ENCODE measurements at regions not wholly inside any gene's neighbourhood (a gene's known extent, or its start where the extent isn't known, plus 50 kb on each side); places are given as distances from the start of the nearest gene placed in this dataset.
"Not testable (repeated sequence)": the region's sequence is repeated elsewhere in the genome, so short reads cannot be mapped to it uniquely, and the experiment has no call there.

DNA sequence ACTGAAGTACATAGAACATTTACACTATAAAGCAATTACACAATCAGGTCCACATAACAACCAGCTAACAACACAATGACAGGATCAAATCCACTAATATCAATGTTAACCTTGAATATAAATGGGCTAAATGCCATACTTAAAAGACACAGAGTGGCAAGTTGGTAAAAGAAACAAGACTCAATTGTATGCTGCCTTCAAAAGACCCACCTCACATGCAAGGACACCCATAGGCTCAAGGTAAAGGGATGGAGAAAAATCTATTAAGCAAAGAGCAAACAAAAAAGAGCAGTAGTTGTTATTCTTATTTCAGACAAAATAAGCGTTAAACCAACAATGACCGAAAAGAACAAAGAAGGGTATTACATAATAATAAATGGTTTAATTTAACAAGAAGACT is 183.3 kb downstream of the PYDC2 start:
- TF ChIP-seq ZFX (IDR thresholded peaks at IDR 0.05), result no peak
- TF ChIP-seq, protein P1, sequence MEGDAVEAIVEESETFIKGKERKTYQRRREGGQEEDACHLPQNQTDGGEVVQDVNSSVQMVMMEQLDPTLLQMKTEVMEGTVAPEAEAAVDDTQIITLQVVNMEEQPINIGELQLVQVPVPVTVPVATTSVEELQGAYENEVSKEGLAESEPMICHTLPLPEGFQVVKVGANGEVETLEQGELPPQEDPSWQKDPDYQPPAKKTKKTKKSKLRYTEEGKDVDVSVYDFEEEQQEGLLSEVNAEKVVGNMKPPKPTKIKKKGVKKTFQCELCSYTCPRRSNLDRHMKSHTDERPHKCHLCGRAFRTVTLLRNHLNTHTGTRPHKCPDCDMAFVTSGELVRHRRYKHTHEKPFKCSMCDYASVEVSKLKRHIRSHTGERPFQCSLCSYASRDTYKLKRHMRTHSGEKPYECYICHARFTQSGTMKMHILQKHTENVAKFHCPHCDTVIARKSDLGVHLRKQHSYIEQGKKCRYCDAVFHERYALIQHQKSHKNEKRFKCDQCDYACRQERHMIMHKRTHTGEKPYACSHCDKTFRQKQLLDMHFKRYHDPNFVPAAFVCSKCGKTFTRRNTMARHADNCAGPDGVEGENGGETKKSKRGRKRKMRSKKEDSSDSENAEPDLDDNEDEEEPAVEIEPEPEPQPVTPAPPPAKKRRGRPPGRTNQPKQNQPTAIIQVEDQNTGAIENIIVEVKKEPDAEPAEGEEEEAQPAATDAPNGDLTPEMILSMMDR (conservative IDR thresholded peaks at IDR 0.05), result no peak
- H3K27ac ChIP-seq, result no peak overlapping the region

- TF ChIP-seq ZFX (IDR thresholded peaks at IDR 0.05), result no peak
- TF ChIP-seq, protein P1 (conservative IDR thresholded peaks at IDR 0.05), result no peak
- no peak overlapping the region for H3K27ac ChIP-seq
These were observed 185.3 kb downstream of the PYDC2 start for GRCh38 chr3:191646242-191646641.

DNA sequence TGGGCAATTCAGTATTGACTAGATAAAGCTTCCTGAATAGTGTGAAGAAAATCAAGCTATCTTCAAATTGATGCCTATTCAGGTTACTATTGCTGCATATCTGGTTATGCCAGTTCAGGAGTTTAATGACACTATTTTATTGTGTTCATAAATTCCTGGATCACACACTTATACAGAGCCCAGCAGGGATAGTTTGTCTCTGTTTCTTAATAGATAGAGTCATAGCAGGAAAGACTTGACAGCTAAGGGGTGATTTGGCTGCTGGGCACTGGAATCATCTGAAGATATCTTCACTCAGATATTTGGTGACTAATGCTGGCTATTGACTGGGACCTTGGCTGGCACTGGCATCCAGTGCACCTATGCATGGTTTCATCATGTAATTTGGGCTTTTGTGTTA is 187.8 kb downstream of the PYDC2 start:
- TF ChIP-seq ZFX (IDR thresholded peaks at IDR 0.05), result no peak
- TF ChIP-seq, protein P1 (conservative IDR thresholded peaks at IDR 0.05), result no peak
- no peak overlapping the region for H3K27ac ChIP-seq

DNA sequence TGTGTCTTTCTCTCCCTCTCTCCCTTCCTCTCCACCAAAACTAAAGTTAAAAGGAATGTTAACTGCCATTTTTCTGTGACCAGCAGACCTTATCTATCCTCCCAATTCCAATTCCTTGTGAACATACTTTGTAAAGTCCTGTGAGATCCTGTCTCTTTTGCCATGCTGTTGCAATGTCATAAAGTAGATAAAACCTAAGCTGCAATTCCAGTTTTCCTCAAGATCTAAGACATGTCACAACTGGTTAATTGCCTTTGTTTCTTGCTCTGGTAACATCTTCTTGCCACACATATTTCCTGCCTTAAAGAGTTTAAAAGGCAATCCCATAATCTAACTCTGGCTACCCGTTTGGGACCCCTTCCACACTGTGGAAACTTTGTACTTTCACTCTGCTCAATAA is 188.7 kb downstream of the PYDC2 start:
- H3K27ac ChIP-seq, result no peak overlapping the region

GRCh38 chr3:191658781-191659419 is 197.9 kb downstream of the PYDC2 start:
- not testable (repeated sequence) for H3K27ac ChIP-seq

More for the DNA sequence above, 188.7 kb downstream of the PYDC2 start:
- no peak for TF ChIP-seq ZFX (IDR thresholded peaks at IDR 0.05)
- TF ChIP-seq, protein P1 (conservative IDR thresholded peaks at IDR 0.05), result no peak

GRCh38 chr3:191662150-191662549 is 201.2 kb downstream of the PYDC2 start:
- not testable (repeated sequence) for H3K27ac ChIP-seq

DNA sequence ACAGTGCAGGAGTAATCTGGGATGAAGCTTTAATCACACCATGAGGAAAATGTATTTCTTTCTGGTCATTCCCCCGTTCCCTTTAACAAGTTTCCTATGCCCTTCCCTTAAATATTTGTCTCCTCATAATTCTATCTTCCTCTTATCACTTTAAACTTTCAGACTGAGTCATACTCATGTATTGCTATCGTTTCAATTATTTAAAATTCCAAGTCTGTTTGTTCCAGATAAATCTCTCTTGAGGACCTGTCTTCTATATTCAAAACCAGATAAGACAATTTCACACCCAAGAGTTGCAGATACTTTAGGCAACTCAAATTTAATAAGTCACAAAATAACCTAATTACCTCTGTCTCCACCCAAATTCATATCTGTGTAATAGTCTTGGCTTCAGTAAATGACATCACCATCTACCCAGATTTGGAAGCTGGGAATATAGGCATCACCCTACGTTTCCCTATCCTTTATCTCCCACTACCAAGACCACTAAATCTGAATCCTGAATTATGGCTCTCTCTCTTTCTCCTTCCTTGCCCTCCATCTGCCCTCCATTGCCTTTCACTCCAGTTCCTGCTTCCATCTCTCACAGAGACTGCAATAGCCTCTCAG is 220.1 kb downstream of the PYDC2 start:
- no peak overlapping the region for H3K27ac ChIP-seq
- TF ChIP-seq ZFX (IDR thresholded peaks at IDR 0.05), result no peak
- TF ChIP-seq, protein P1 (conservative IDR thresholded peaks at IDR 0.05), result no peak

DNA sequence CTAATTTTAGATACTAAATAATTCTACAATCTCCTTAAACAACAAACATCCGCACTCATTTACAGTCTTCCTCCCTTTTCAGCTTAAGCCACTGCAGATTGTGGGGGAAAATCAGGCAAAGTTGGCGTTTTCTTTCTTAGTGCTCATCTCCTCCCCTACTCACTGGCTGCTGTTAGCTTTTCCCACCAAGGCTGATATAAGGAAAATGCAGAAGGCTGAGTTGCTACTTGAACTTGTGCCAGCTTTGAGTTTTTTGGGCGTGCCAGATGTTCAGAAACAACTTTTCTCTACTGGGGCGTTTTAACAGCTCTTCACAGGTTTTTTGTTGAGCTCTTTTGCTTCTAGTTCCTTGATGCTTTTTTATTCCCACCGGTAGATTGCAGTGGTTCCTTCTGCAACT is 222.0 kb downstream of the PYDC2 start:
- H3K27ac ChIP-seq, result no peak overlapping the region
- no peak for TF ChIP-seq ZFX (IDR thresholded peaks at IDR 0.05)
- TF ChIP-seq, protein P1 (conservative IDR thresholded peaks at IDR 0.05), result no peak
